T-helper 1 cell treated with Interleukin-12 subunit alpha and Interleukin-12 subunit beta and Interleukin-4 antibody, amounts not matched to agents 30 ng/mL and 1 ng/mL, for 36 hours (primary cell): ENCODE measurements at regions not wholly inside any gene's neighbourhood (a gene's known extent, or its start where the extent isn't known, plus 50 kb on each side); places are given as distances from the start of the nearest gene placed in this dataset.

Experiments used
- intact Hi-C: fragments of 100-400 bp; cut with micrococcal nuclease; formaldehyde crosslinking; loops from one replicate; pipeline ENCODE4 v1.15.1; 2024

DNA sequence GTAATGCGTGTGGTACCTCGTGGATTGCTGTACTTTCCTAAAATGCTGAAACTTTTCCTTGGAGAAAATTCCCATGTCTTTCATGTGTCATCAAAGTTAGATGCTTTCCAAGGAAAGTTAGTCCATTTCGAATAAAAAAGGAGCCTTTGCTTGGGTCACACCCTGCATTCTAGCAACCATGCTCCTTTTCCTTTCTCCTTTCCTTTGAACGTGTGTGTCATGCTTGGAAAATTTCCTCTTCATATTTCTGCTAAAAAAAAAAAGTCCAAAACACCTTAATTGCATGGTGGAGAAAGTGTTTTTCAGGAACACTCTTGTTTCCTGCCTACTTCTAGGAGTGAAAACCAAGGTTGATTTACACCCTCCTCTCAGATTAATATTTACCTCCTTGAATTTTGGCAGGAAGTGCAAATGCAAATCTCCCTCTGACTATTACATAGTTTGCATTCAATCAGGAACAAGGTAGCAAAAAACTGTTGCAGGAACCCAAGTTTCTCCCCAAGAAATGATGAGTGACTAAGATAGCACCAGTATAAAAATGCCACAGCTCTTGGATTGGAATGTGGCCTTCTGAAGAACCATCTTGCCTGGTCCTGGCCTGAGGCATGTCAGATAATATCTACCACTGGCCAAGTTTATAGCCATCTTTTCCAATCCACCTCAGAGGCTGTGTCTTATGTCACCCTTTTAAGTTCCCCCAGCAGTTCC lies 590.6 kb downstream of the QKI start:
- intact Hi-C loops, result no loop called here

DNA sequence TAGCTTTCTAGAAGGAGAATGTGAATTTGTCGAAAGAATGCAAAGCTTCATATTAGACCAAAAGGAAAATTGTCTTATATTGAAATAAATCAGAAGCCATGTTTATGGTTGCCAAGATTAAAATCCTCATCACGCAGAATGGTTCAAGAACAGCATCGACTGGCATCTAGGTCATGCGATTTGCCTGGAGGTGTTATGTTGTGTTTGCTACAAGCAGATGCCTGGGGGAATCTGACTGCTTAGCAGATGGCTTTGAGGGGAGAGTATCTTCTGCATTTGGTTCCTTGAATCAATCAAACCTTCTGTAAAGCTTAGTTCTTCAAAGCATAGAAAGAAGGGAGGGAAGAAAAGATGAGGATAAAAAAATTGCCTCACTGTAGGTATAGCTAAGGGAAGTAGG lies 585.8 kb downstream of the QKI start:
- intact Hi-C loops, result no loop called here

DNA sequence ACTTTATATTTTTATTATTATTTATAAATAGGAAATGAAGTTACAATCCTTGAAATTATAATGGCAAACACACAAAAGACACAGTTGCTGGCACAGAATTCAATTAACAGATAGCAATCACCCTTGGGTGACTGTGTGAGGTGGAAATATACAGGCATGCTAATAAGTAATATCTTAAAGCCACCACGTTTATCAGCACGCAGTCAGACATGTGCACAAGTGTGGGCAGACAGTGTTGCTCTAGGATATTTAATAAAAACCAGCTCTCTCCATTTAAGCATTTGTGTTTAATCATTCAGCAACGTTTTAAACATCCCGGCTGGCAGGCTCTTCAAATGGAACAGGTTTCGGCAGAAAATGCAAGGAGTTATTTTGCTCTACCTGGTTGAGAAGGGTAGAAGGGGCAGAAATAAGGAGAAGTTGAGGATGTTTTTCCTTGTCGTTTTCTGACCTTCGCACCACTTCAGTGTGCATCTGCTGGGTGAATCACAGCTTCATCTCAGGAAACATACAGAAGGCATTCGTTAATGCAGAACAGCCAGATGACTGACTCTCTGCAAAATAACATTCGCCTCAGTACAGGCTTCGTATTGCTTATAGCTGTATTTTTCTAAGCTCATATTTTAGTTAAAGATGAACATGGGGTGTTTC lies 585.1 kb downstream of the QKI start:
- intact Hi-C loops, result no loop called here

DNA sequence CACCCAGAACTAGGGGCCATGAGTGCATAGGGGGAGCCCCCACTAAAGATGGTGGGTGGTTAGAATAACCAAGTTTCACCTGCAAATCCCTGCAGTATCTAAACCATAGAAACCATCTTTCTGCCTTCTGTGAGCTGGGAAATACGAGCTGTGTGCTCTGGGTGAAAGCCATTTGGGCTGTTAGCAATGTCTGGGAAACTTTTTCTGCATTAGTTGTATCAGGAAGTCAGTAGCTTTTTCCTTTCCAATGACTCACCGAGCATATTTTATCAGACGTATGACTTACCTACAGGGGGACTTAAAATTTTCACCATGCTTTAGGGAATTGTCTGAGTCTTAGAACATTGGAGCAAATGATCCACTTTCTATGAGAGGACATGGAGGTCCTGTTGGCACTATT lies 584.0 kb downstream of the QKI start:
- intact Hi-C loops, result no loop called here

DNA sequence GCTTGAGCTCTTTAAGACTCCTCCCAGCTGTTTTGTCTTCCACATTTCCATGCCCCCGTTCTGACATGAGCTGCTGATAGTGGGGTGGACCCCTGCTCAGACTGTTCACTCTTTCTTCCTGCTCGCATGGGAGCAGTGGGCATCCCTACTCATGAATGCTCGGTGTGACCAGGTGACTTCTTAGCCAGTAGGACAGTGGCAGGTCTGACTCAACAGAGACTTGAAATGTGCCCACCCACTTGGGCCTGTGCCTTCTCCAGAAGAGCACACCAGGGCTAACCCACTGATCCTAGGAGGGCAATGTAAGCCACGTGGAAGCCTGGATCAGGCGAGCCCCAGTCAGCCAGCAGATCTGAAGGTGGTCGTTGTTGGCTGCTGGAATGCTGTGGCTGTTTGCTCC lies 582.0 kb downstream of the QKI start:
- intact Hi-C loops, result no loop called here

DNA sequence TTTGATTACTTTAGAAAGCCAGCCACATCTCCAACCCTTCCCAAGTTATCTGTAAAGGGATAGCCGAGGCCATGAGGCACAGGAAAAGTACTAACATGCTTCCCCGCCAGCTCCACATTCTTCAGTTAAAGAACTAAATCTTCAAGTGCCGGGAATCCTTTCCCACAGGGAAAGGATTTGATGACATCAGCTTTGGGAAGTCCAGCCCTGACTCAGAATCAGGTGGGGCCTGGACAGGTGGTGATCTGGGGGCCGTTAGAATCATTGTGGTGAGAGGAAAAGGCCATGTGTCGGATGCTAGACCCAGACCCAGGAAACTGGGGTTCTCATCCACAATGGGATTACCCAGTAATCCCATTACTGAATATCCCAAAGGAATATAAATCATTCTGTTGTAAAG lies 580.0 kb downstream of the QKI start:
- intact Hi-C loops, result no loop called here

DNA sequence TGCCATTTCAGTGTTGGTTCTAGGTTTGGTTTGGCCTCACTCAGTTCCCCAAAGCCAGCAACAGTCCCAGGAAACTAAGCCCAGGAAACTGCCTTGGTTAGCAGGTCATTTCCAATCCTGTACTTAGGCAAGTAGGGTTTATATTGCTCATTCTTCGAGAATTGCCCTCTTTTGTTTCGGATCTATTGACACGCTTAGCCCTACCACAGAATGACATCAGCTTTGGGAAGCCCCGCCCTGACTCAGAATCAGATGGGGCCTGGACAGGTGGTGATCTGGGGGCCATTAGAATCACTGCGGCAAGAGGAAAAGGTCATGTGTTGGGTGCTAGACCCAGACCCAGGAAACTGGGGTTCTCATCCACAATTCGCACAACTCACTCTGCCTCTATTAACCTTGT lies 578.2 kb downstream of the QKI start:
- intact Hi-C loops, result no loop called here

DNA sequence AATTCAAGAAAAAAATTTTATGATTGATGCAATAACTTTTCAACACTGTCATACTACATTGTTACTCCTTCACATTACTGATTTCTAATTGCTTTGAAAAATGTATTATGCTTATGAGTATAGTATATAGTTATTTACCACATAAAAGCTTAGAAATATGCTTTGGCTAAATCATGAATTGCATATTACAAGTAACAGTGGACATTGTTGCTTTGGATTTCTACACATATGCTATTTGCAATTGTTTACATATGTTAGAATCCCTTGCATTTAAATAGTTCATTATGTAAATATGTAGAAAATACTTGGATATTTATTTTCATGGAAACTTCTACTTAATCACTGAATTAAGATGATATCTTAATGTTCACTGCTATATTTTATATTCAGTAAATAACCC lies 577.5 kb downstream of the QKI start:
- intact Hi-C loops, result no loop called here

DNA sequence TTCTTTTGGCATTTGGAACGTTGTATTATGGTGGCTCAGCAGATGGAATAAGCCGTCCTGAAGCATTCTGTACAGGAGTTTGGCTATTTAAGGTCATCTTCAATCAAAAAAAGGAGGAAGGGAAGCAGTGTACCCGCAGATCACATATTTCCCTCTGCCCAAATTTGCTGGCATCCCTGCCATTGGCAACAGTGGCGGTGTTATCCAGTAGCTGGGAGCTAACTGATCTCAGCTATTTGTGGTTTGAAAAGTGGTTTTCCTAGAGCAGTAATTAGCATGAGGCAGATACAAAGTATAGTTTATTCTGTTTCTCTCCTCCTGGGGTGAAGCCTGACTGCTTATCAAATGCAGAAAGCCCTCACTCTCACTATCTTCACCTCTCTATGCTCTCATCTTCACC lies 576.8 kb downstream of the QKI start:
- intact Hi-C loops, result no loop called here

DNA sequence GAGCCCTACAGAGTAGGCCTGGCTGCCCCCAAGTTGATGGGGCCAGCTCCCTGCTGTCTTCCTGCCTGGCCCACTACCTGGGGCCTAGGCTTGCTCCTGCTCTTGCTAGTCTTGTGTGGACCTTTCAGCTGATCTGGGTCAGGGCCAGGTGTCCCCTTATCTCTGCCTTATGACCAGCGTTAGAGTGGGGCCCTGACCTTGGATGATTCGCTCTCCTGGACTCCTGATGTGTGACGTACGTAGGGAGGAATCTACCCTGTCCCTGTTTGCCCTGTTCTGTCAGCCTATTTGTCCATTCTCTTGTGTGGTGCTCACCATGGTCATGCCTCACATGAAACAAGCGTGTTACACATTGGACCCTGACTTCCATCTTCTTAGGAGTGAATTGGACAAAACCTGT lies 571.8 kb downstream of the QKI start:
- intact Hi-C loops, result no loop called here

DNA sequence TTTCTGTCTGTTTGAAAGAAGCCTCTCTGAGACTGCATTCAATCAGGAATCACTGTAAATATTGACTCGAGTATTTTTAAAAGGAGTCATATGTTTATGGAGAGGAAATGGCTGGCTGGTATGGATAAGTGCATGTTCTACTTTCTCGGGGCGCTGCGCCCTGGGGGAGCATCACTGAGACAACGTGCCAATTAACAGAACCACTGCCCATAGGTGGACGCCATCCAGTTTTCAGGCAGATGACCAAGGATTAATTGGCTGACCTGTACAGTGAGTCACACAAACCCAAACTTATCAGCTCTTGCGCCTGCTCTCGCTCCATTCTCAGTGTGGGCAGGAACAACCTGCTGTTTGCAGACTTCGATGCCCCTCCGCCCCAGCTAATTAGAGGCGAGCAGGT lies 571.2 kb downstream of the QKI start:
- intact Hi-C loops, result no loop called here

DNA sequence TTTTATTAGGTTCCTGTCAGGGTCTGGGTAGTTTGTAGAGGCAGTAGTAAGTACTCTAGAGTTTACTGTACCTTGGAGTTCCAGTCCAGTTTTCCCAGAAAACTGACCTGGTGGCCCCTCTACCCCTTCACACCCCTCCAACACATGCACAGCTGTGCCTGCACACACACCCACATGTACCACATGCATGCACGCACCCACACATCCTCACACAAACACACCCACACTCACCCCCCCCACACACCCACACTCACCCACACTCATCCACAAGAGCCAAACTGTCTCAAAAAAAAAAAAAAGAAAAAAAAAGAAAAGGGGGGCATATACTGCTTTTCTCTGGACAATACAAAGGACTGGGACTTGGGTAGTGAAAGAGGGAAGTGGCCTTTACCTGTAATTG lies 570.5 kb downstream of the QKI start:
- intact Hi-C loops, result no loop called here

DNA sequence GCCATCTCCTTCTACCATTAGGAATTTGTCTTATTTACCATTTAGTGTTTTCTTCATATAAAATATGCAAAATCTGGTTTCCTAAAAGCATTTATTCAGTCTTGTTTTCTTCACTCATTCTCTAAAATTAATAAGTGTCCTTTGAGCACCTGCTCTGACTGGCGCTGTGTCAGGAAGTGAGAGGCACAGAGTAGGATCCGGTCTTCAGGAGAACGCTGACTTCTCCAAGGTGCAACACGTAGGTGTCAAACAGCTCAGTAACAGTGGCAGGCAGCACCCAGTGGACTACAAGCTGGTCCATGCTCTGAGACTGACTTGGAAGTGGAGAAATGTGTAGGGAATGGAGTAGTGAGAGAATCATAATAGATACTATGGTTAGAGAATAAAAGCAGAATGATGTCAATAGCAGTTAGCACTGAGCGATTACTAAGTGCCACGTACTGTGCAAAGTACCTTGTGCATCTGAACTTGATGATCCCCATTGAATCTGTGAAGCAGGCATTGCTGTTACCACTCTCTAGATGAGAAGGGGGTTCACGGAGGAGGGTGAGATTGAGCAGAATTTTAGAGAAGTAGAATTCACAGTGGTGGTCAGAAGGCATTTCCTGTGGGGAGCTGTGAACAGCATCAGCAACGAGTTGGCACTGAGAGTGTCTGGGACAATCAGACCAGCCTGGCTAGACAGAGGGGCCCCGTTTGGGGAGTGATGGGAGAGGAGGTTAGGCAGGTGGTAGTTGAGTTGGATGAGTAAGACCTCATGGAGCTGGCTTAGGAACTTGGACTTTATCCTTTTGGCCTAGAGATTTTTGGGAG lies 569.8 kb downstream of the QKI start:
- intact Hi-C loops, result no loop called here

DNA sequence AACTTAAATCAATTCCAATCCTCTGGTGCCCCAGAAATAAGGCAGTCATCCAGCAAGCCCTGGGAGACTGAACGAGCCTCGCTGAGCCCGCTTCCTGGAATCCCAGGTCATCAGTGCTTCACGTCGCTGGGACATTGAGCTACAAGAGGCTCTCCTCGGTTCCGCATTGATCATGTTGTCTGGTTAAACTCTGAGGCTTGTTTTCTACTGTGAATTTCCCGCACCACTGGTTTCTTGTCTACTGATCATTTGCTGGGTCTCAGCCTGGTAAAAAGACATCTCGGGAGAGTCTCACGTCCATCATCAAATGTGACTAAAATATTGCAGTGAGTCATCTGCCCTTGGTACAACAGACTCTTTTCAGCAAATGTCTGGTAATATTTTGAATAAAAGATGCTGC lies 569.2 kb downstream of the QKI start:
- intact Hi-C loops, result no loop called here

DNA sequence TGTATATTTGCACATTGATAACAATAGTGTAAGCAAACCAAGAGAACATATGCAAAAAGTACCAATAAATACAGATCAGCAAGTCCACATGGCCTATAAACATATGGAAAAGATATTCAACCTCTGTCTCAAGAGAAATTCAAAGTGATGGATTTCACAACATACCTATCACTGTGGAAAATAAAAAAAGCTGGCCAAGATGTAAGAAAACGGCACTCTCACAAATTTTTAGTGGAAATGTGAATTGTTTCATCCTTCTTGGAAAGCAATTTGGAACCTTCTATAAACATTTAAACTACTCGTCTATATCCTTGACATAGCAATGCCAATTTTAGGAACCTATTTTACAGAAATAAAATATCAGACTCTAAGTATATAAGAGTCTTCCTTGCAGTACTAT lies 559.8 kb downstream of the QKI start:
- intact Hi-C loops, result no loop called here

DNA sequence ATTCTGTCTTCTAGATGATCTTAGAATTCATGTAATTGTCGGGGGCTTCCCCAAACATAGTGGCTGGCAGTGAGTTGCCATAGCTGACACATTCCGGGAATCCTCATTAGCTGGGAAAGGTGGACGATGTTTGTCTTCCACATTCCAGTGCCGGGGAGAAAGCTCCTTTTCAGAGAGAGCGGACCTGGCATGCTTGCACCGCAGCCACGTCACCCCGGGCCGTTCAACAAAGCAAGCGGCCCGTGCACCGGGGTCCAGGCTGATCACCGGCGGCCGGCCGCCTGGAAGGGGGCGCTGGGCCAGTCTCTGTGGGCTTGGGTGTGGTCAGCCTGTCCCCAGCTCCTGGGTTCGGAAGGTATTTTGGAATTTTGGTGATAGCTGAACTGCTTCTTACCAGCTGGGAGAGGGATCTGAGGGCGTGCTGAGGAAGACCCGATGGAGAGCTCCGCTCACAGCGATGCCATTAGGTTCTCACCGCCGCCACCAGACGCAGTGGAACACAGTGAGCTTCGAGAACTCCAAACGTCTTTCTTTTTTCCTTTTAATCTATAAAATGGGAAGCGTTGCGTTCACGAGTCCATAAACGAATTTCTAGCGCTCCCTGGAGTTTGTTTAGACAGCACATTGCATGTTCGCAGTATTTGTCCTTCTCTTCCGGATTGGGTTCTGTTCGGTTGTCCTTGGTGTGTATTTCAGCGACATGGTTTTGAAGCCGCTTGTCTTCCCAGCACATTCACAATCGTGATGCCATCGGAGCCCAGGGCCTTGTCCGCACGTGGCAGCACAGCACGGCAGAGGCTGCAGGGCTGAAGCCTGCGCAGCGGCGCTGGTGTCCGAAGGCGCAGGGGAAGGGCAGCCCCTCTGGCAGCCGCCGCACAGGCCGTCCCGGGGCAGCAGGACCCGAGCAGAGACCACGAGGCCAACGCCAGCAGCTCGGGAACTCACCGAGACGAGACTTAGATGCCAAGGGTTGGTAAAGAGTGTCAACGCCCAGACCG lies 557.6 kb downstream of the QKI start:
- intact Hi-C loops, result no loop called here

DNA sequence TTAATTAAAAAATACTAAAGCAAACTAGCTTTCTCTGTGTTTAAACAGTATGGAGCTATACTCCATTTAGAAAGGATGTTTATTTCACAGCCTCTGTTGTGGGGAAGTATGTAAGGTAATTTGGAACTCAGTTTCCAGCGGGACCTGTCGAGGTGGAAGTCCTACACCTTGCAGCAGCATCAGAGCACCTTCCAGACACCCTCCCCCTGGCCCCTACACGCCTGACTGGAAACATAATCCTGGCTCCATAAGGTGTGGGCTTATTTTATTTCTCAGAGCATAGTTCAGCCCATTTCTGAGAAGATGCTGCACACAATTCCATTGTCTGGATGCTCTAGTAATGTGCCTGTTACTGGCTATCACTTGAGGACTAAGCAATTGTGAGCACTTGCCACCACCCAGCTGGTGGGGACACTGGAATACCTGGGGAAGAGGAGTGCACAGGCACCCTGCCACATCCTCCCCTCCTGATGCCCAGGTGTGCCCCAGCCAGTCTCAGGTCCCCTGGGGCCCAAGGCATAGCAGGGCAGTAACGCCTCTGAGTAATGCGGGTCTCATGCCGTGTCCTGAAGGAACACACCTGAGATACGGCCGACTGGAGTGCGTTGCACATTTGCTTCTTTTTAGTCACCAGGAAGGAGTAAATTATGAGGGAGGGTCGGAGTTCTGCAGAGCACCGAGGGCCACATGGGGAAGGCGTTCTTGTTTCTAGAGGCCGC lies 556.5 kb downstream of the QKI start:
- intact Hi-C loops, result no loop called here

DNA sequence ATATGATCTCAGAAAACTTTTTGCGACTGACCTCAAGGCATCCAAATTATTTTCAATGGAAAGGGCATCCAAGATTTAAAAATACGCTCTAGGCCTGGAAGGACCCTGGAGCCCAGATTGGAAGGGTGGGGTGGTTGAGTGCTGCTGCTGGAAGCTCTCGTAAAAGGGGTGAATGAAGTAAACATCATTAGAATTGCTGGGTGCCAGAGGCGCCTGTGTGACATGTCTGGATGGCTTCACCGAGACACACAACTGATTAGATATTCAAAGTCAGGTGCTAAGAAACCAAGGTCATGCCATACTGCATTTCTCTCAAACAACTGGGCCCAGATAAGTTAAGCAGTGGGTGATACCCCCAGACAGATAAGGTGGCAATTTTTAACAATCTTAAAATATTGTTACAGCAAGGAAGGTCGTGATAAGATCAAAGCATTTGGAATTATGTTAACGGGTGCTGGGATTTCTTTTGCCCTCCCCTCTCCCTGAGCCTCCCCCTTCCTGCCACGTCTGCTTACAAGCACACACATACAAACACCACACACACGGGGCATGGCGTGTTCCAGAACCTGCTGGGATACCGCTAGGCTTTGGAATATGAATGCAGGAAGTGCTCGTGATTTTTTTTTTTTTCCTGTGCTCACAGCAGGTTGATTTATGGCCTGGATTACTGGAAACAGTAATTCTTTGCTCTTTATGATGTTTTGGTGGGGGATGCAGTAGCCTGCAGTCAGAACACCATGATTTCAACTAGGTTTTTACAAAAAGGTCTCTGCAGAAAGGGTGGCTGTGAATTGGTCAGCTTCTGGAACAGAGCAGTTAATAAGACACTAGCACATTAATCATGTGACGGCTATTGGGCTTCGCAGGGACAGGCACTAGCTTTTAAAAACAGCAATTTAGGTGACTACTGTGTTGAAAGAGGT lies 551.2 kb downstream of the QKI start:
- intact Hi-C loops, result loop anchor here (5.0 kb wide), 1 partner anchor 962 kb away; no protein-coding TSS in a partner anchor

DNA sequence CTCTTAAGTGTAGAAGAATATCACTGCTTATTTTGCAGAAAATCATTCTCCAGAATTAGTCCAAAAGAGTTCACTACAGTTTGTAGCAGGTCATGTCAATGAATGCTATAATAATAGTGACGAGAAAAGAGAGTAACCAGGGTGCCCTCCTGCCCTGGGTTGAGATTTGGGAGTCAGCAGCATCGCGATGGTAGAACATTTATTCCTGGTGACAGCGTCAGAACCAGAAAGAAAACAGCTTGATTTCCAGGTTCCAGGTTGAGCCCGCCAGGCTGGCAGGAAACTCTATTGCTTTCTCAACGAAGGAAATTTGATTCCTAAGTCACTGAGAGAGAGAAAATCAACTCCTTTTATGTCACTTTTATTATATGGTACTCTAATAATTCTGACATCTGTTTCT lies 550.3 kb downstream of the QKI start:
- intact Hi-C loops, result loop anchor here (5.0 kb wide), 1 partner anchor 963 kb away; no protein-coding TSS in a partner anchor
